Tibial nerve (tissue), 4 donors: ENCODE measurements at regions not wholly inside any gene's neighbourhood (a gene's known extent, or its start where the extent isn't known, plus 50 kb on each side); places are given as distances from the start of the nearest gene placed in this dataset.

Experiments used
- DNase-seq, 2 donors: peaks; one replicate each; pipeline ENCODE4 v3.0.0-alpha.2; 2019; ENCODE audit warnings: low spot score in 2 of 2
- H3K27ac ChIP-seq, 4 donors: fragments of 200-600 bp; sonication (generic) in 3 of 4; one replicate each; pipeline ENCODE4 v1.5.1; 2017 to 2019; ENCODE audit warnings: mild to moderate bottlenecking in 1 of 4
- H3K27me3 ChIP-seq, 2 donors: fragments of 200-600 bp; sonication (generic) in 1 of 2; one replicate each; pipeline versions ENCODE4 v1.5.1 to v1.6.0; 2017 to 2019
- H3K36me3 ChIP-seq, 3 donors: fragments of 200-600 bp; sonication (generic); one replicate each; pipeline ENCODE4 v1.5.1; 2018 to 2019
- H3K4me1 ChIP-seq, 4 donors: fragments of 200-600 bp; sonication (generic) in 3 of 4; one replicate each; pipeline ENCODE4 v1.5.1; 2017 to 2019
- H3K4me3 ChIP-seq, 4 donors: fragments of 200-600 bp; sonication (generic) in 3 of 4; one replicate each; pipeline ENCODE4 v1.5.1; 2017 to 2019; ENCODE audit warnings: mild to moderate bottlenecking in 1 of 4, moderate library complexity in 1 of 4
- H3K9me3 ChIP-seq, 4 donors: fragments of 200-600 bp; sonication (generic) in 3 of 4; one replicate each; pipeline ENCODE4 v1.5.1; 2017 to 2019
- EP300 ChIP-seq, 2 donors: sonication (generic); formaldehyde crosslinking; IDR thresholded peaks; one replicate each; pipeline ENCODE4 v1.6.1; 2017; ENCODE audit warnings: antibody characterized with exemption in 2 of 2, mild to moderate bottlenecking in 1 of 2
- POLR2A ChIP-seq, 2 donors: fragments of 450-650 bp; IDR thresholded peaks; one replicate each; pipeline ENCODE4 v1.6.1; 2017; ENCODE audit warnings: antibody characterized with exemption in 2 of 2, mild to moderate bottlenecking in 2 of 2, moderate library complexity in 2 of 2
- WGBS, 2 donors: methylation state at CpG; one replicate each; pipeline ENCODE4 v1.1.5; 2018; 5-methylcytosine and 5-hydroxymethylcytosine counted together
- TF ChIP-seq, protein P1 (sequence below), 5 experiments: fragments of 200-600 bp in 3 of 5; fragments of 450-650 bp in 2 of 5; sonication (generic) in 3 of 5; IDR thresholded peaks; one replicate each; pipeline ENCODE4 v1.5.1; 2016 to 2019; ENCODE audit warnings: antibody characterized with exemption in 5 of 5, mild to moderate bottlenecking in 3 of 5, moderate library complexity in 2 of 5

DNA sequence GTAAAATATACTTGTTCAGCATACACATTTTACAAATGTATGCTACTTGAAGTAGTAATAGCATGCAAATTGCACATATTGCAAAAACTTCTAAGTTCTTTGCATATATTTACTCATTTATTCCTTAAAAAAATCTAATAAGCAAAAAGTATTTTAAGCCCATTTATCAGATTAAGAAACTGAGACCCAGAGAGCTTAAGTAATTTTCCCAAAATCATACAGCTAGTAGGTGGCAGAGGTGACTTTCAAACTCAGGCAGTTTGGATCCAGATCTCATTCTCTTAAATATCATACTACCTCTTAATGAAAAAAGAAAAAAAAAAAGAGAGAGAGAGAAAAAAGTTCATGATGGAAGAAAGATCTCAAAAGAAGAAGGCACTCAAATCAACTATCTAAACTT, 157.9 kb downstream of the RPS12 start:
- Histone ChIP-seq H3K36me3 (no peaks in the 10 kb centered on the region), H3K4me3 (no peak overlapping the region), H3K4me1 (no peaks in the 10 kb centered on the region), H3K27me3 (no peaks in the 10 kb centered on the region), H3K27ac (no peak overlapping the region), H3K9me3 (no peaks in the 10 kb centered on the region)
- TF ChIP-seq POLR2A (IDR thresholded peaks at IDR 0.05) (no peak), EP300 (IDR thresholded peaks at IDR 0.05) (no peak)
- TF ChIP-seq, protein P1, sequence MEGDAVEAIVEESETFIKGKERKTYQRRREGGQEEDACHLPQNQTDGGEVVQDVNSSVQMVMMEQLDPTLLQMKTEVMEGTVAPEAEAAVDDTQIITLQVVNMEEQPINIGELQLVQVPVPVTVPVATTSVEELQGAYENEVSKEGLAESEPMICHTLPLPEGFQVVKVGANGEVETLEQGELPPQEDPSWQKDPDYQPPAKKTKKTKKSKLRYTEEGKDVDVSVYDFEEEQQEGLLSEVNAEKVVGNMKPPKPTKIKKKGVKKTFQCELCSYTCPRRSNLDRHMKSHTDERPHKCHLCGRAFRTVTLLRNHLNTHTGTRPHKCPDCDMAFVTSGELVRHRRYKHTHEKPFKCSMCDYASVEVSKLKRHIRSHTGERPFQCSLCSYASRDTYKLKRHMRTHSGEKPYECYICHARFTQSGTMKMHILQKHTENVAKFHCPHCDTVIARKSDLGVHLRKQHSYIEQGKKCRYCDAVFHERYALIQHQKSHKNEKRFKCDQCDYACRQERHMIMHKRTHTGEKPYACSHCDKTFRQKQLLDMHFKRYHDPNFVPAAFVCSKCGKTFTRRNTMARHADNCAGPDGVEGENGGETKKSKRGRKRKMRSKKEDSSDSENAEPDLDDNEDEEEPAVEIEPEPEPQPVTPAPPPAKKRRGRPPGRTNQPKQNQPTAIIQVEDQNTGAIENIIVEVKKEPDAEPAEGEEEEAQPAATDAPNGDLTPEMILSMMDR (IDR thresholded peaks at IDR 0.05) = no peak
- DNase-seq = no peak

DNA sequence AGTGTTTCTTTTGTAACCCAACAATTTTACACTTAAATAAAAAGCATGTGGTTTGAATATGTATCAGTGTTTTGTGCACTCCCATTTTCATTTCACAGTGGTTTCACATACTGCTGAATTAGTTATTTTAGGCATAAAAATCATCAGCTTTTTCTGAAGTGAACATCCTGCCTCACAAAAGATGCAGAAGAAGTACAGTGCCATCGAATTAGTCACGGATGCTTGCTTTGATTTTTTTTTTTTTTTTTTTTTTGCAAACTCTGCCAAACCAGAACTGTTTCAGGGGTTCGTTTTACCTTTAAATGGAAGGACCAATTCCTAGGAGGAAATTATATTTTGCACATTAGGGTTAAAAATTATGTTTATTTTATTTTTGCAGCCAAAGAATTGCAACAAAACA, 158.6 kb downstream of the RPS12 start:
- no peak for TF ChIP-seq EP300 (IDR thresholded peaks at IDR 0.05)
- TF ChIP-seq POLR2A (IDR thresholded peaks at IDR 0.05) = no peak
- TF ChIP-seq, protein P1 (IDR thresholded peaks at IDR 0.05) = no peak
- H3K4me1 ChIP-seq = no peaks in the 10 kb centered on the region
- H3K4me3 ChIP-seq = no peak overlapping the region
- WGBS, 2 donors = 18 to 22% methylated on average over 3 of the region's 3 CpGs
- no peak overlapping the region for H3K27ac ChIP-seq
- no peaks in the 10 kb centered on the region for H3K27me3 ChIP-seq
- no peaks in the 10 kb centered on the region for H3K36me3 ChIP-seq
- DNase-seq = no peak
- H3K9me3 ChIP-seq = no peaks in the 10 kb centered on the region

GRCh38 chr6:132973514-132973993, 159.2 kb downstream of the RPS12 start:
- WGBS, 2 donors = 27 to 35% methylated on average over 3 of the region's 3 CpGs

GRCh38 chr6:132974122-132974521, 159.8 kb downstream of the RPS12 start:
- DNase-seq = no peak
- Histone ChIP-seq H3K4me3 (no peak overlapping the region), H3K27me3 (no peaks in the 10 kb centered on the region), H3K4me1 (no peaks in the 10 kb centered on the region), H3K27ac (no peak overlapping the region), H3K36me3 (no peaks in the 10 kb centered on the region), H3K9me3 (no peaks in the 10 kb centered on the region)
- TF ChIP-seq POLR2A (IDR thresholded peaks at IDR 0.05) (no peak), EP300 (IDR thresholded peaks at IDR 0.05) (no peak)
- TF ChIP-seq, protein P1 (IDR thresholded peaks at IDR 0.05) = no peak
- 88% methylated on average over 4 of the region's 4 CpGs for WGBS, 2 donors

More at GRCh38 chr6:132973514-132973993, 159.2 kb downstream of the RPS12 start:
- no peaks in the 10 kb centered on the region for H3K4me1 ChIP-seq
- no peak overlapping the region for H3K27ac ChIP-seq
- no peak overlapping the region for H3K4me3 ChIP-seq
- H3K27me3 ChIP-seq = no peaks in the 10 kb centered on the region
- no peak for DNase-seq
- TF ChIP-seq, protein P1 (IDR thresholded peaks at IDR 0.05) = no peak
- TF ChIP-seq POLR2A (IDR thresholded peaks at IDR 0.05) = no peak
- TF ChIP-seq EP300 (IDR thresholded peaks at IDR 0.05) = no peak
- H3K9me3 ChIP-seq = no peaks in the 10 kb centered on the region
- no peaks in the 10 kb centered on the region for H3K36me3 ChIP-seq

GRCh38 chr6:132977413-132977812, 163.0 kb downstream of the RPS12 start:
- TF ChIP-seq EP300 (IDR thresholded peaks at IDR 0.05) = no peak
- no peak for TF ChIP-seq POLR2A (IDR thresholded peaks at IDR 0.05)
- Histone ChIP-seq H3K4me1 (no peaks in the 10 kb centered on the region), H3K27me3 (no peaks in the 10 kb centered on the region), H3K27ac (no peak overlapping the region), H3K4me3 (no peak overlapping the region), H3K9me3 (no peaks in the 10 kb centered on the region), H3K36me3 (no peaks in the 10 kb centered on the region)
- no peak for DNase-seq

DNA sequence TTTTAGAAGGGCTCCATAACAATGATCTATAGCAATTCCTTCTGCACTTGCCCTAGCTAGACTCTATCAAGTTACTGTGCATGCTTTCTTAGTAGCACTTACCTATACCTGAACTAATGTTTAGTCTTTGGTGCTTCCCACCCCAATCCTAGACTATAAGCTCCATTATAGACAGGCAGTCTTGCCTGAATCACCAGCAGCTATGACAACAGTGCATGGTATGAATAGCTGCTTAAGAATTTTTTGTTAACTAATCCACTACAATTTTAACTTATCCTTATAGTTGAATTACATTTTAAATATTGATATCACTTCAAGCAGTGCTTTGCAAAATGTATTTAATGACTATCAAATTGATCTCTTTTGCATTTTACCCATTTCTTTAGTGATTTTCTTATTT, 164.3 kb downstream of the RPS12 start:
- no peaks in the 10 kb centered on the region for H3K36me3 ChIP-seq

More for the DNA sequence above, 164.3 kb downstream of the RPS12 start:
- no peak for DNase-seq
- TF ChIP-seq, protein P1 (IDR thresholded peaks at IDR 0.05) = no peak
- no peak for TF ChIP-seq EP300 (IDR thresholded peaks at IDR 0.05)
- TF ChIP-seq POLR2A (IDR thresholded peaks at IDR 0.05) = no peak
- Histone ChIP-seq H3K4me1 (no peaks in the 10 kb centered on the region), H3K4me3 (no peak overlapping the region), H3K27me3 (no peaks in the 10 kb centered on the region), H3K27ac (no peak overlapping the region), H3K9me3 (no peaks in the 10 kb centered on the region)
